ENCODE measurements at regions not wholly inside any gene's neighbourhood (a gene's known extent, or its start where the extent isn't known, plus 50 kb on each side); places are given as distances from the start of the nearest gene placed in this dataset.

DNA sequence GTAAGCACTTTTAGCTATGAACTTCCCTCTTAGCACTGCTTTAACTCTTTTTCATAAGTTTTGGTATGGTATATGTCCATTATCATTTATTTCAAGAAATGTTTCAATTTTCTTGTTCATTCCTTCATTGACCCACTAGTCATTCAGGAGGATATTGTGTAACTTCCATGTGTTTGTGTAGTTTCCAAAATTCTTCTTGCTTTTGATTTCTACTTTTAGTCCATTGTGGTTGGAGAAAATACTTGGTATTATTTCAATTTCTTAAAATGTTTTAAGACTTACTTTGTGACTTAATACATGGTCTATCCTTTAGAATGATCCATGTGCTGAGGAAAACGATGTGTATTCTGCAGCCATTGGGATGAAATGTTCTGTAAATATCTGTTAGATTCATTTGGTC is 176.5 kb downstream of the CENPW start:
- DNase-seq = no peak
- Histone ChIP-seq H3K4me3 (no peak overlapping the region), H3K9me3 (replicated peaks in 1 of 3) (peaks cover 0 to 5% (median 0%) of the 10 kb centered on the region in 3 donors), H3K27me3 (no peaks in the 10 kb centered on the region), H3K36me3 (replicated peaks in 1 of 2) (no peaks in the 10 kb centered on the region), H3K27ac (no peak overlapping the region), H3K4me1 (replicated peaks in 1 of 2) (no peaks in the 10 kb centered on the region)
- 55 to 69% (median 57%) methylated on average over 1 of the region's 1 CpG for WGBS, 4 donors
- no peak for TF ChIP-seq POLR2A (IDR thresholded peaks at IDR 0.05)
- TF ChIP-seq CTCF (IDR thresholded peaks at IDR 0.05) = no peak
- intact Hi-C loops (cut with DNase I) = no loop called here

- Histone ChIP-seq H3K27ac (no peak overlapping the region), H3K27me3 (no peaks in the 10 kb centered on the region), H3K4me3 (no peak overlapping the region), H3K4me1 (replicated peaks in 1 of 2) (no peaks in the 10 kb centered on the region), H3K9me3 (replicated peaks in 1 of 3) (no peaks in the 10 kb centered on the region), H3K36me3 (replicated peaks in 1 of 2) (no peaks in the 10 kb centered on the region)
- DNase-seq = no peak
- 43 to 55% (median 48%) methylated on average over 2 of the region's 2 CpGs for WGBS, 4 donors
- no peak for TF ChIP-seq CTCF (IDR thresholded peaks at IDR 0.05)
- TF ChIP-seq POLR2A (IDR thresholded peaks at IDR 0.05) = no peak
- intact Hi-C loops (cut with DNase I) = no loop called here
Measured at GRCh38 chr6:126524811-126525326, 185.0 kb downstream of the CENPW start.

GRCh38 chr6:126526547-126526946 is 186.6 kb downstream of the CENPW start:
- Histone ChIP-seq H3K9me3 (replicated peaks in 1 of 3) (no peaks in the 10 kb centered on the region), H3K4me1 (replicated peaks in 1 of 2) (no peaks in the 10 kb centered on the region), H3K36me3 (replicated peaks in 1 of 2) (no peaks in the 10 kb centered on the region), H3K27ac (no peak overlapping the region), H3K27me3 (no peaks in the 10 kb centered on the region), H3K4me3 (no peak overlapping the region)
- no peak for TF ChIP-seq CTCF (IDR thresholded peaks at IDR 0.05)
- no peak for TF ChIP-seq POLR2A (IDR thresholded peaks at IDR 0.05)
- intact Hi-C loops (cut with DNase I) = no loop called here
- DNase-seq = no peak
- WGBS, 4 donors = 85 to 91% (median 89%) methylated on average over 2 of the region's 2 CpGs

DNA sequence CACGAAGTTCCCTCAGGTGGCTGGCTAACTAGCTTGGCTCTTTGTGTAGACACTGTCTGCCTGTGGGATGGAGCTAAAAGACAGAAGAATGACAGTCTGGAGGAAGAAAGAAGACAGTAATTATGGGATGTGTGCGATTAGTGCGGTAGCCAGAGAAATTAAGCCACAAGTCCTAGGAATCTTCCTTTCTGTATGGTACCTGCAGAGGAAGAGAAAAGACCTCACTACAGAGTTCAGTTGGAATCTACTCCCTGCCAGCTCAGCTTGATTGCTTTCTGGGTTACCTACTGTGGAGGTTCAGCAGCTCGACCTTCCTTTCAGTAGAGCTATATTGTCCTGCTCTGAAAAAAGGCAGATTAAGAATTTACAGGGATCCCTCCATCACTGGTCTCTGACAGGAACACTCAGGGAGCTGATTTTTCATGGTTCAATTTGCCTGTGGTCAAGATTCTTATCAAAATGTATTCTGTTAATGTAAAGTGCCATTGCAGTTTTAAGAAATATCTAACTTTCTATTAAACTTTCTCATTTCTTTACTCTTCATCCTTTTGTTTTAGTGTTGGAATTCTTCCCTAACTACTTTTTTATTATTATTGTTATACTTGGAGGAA is 187.2 kb downstream of the CENPW start:
- Histone ChIP-seq H3K27ac (no peak overlapping the region), H3K9me3 (replicated peaks in 1 of 3) (no peaks in the 10 kb centered on the region), H3K27me3 (no peaks in the 10 kb centered on the region), H3K4me3 (no peak overlapping the region), H3K36me3 (replicated peaks in 1 of 2) (no peaks in the 10 kb centered on the region), H3K4me1 (replicated peaks in 1 of 2) (no peaks in the 10 kb centered on the region)
- TF ChIP-seq POLR2A (IDR thresholded peaks at IDR 0.05) = no peak
- TF ChIP-seq CTCF (IDR thresholded peaks at IDR 0.05) = no peak
- 55 to 61% (median 56%) methylated on average over 4 of the region's 4 CpGs for WGBS, 4 donors
- no peak for DNase-seq
- intact Hi-C loops (cut with DNase I) = no loop called here
